ENCODE measurements at regions not wholly inside any gene's neighbourhood (a gene's known extent, or its start where the extent isn't known, plus 50 kb on each side); places are given as distances from the start of the nearest gene placed in this dataset.
A peak's percentile ranks its signal among the peaks of the same experiment; 100 is the strongest.

GRCh38 chr4:126731062-126731461 lies 901.7 kb upstream of the INTU start:
- Mint-ChIP-seq H3K4me3 (no peak overlapping the region), H3K27me3 (no peaks in the 10 kb centered on the region), H3K4me1 (no peaks in the 10 kb centered on the region), H3K27ac (no peak overlapping the region), H3K36me3 (no peaks in the 10 kb centered on the region), H3K9me3 (peaks cover 0 to 21% (median 4%) of the 10 kb centered on the region in 5 donors)
- POLR2A ChIA-PET = no interaction called here
- Histone ChIP-seq H3K4me1 (ENCODE audit: insufficient read depth, low read length) (no peaks in the 10 kb centered on the region), H3K36me3 (ENCODE audit: insufficient read depth, low read length) (no peaks in the 10 kb centered on the region), H3K27ac (ENCODE audit: low read depth, low read length) (peak overlapping the region; percentile 9), H3K9me3 (ENCODE audit: low read length) (no peaks in the 10 kb centered on the region), H3K4me3 (ENCODE audit: low read length) (no peak overlapping the region), H3K27me3 (ENCODE audit: insufficient read depth, low read length, poor library complexity, severe bottlenecking) (no peaks in the 10 kb centered on the region)
- DNase-seq = no peak
- CTCF ChIA-PET = no interaction called here

GRCh38 chr4:126733301-126733700 lies 899.5 kb upstream of the INTU start:
- Mint-ChIP-seq H3K27me3 (no peaks in the 10 kb centered on the region), H3K4me3 (no peak overlapping the region), H3K9me3 (peaks cover 0 to 18% (median 0%) of the 10 kb centered on the region in 5 donors), H3K36me3 (no peaks in the 10 kb centered on the region), H3K27ac (no peak overlapping the region), H3K4me1 (no peaks in the 10 kb centered on the region)
- H3K9me3 ChIP-seq (ENCODE audit: low read length) = no peaks in the 10 kb centered on the region
- ChIA-PET POLR2A (no interaction called here), CTCF (no interaction called here)
- no peak overlapping the region for H3K4me3 ChIP-seq (ENCODE audit: low read length)
- no peak for DNase-seq
- no peaks in the 10 kb centered on the region for H3K27me3 ChIP-seq (ENCODE audit: insufficient read depth, low read length, poor library complexity, severe bottlenecking)
- H3K36me3 ChIP-seq (ENCODE audit: insufficient read depth, low read length) = no peaks in the 10 kb centered on the region
- H3K4me1 ChIP-seq (ENCODE audit: insufficient read depth, low read length) = no peaks in the 10 kb centered on the region
- peak overlapping the region; percentile 28 for H3K27ac ChIP-seq (ENCODE audit: low read depth, low read length)

DNA sequence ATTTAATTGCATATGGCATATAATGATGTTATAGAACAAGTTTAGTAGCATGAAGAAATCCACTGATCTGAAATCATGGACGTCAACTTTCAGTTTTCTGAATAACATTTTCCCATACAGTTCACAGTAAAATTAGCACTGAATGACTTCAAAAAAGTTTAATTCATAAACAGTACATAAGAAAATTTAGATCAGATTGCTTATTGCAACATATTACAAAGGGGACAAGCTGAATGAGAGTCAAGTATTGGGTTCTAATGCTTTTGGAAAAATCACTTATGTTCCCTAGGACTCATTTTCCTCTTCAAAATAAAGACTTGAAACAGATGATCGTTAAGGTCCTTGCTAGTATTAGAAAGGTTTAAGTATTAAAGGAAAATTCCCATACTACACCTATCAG lies 898.3 kb upstream of the INTU start:
- POLR2A ChIA-PET = no interaction called here
- Mint-ChIP-seq H3K36me3 (no peaks in the 10 kb centered on the region), H3K4me3 (no peak overlapping the region), H3K4me1 (no peaks in the 10 kb centered on the region), H3K27me3 (no peaks in the 10 kb centered on the region), H3K9me3 (peaks cover 1 to 26% (median 3%) of the 10 kb centered on the region in 5 donors), H3K27ac (no peak overlapping the region)
- no peak overlapping the region for H3K4me3 ChIP-seq (ENCODE audit: low read length)
- H3K9me3 ChIP-seq (ENCODE audit: low read length) = no peaks in the 10 kb centered on the region
- H3K27ac ChIP-seq (ENCODE audit: low read depth, low read length) = no peak overlapping the region
- H3K36me3 ChIP-seq (ENCODE audit: insufficient read depth, low read length) = no peaks in the 10 kb centered on the region
- DNase-seq = no peak
- H3K4me1 ChIP-seq (ENCODE audit: insufficient read depth, low read length) = no peaks in the 10 kb centered on the region
- CTCF ChIA-PET = no interaction called here
- no peaks in the 10 kb centered on the region for H3K27me3 ChIP-seq (ENCODE audit: insufficient read depth, low read length, poor library complexity, severe bottlenecking)

DNA sequence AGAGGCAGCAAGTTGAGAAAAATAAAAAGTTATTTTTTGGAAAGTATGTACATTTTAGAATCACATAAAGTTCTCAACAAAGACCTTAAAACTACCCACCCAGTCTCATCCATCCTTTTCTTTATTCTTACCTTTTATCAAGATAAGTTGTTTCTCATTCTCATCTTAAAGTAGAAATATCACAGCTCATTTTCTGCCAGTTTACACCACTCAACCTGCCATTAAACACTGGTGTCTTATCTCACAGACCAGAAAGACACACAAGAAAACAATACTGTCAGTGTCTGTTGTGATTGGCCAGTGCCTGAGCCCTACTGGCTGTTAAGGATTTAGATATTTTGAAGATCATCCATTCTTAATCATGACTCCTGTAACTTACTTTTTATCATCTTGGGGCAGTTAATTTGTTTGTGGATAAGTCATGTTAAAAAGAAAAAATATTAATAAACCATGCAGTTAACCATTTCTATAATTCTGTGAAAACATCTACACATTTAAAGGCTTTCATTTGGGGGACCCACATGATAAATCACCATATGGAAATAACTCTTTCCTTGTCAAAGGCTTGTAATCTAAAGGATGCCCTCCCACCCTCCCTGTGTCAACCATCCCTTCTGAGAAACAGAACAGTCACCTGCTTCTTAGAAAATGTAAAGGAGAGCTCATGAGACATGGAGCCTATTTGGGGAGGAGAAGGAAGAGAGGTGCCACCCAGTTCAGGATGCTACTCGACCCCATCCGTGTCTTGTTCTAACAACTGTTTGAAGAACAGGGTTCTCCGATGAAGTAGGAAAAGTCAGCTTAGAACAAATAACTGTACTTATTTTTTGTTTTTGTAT lies 897.2 kb upstream of the INTU start:
- ChIA-PET CTCF (no interaction called here), POLR2A (no interaction called here)
- no peak overlapping the region for H3K4me3 ChIP-seq (ENCODE audit: low read length)
- no peaks in the 10 kb centered on the region for H3K27me3 Mint-ChIP-seq
- H3K9me3 ChIP-seq (ENCODE audit: low read length) = no peaks in the 10 kb centered on the region
- no peak overlapping the region for H3K27ac Mint-ChIP-seq
- H3K27me3 ChIP-seq (ENCODE audit: insufficient read depth, low read length, poor library complexity, severe bottlenecking) = no peaks in the 10 kb centered on the region
- no peaks in the 10 kb centered on the region for H3K36me3 ChIP-seq (ENCODE audit: insufficient read depth, low read length)
- H3K4me3 Mint-ChIP-seq = no peak overlapping the region
- no peak for DNase-seq
- no peaks in the 10 kb centered on the region for H3K4me1 ChIP-seq (ENCODE audit: insufficient read depth, low read length)
- H3K36me3 Mint-ChIP-seq = no peaks in the 10 kb centered on the region
- H3K4me1 Mint-ChIP-seq = no peaks in the 10 kb centered on the region
- H3K9me3 Mint-ChIP-seq = peaks cover 1 to 29% (median 5%) of the 10 kb centered on the region in 5 donors
- peak overlapping the region; percentile 24 for H3K27ac ChIP-seq (ENCODE audit: low read depth, low read length)

DNA sequence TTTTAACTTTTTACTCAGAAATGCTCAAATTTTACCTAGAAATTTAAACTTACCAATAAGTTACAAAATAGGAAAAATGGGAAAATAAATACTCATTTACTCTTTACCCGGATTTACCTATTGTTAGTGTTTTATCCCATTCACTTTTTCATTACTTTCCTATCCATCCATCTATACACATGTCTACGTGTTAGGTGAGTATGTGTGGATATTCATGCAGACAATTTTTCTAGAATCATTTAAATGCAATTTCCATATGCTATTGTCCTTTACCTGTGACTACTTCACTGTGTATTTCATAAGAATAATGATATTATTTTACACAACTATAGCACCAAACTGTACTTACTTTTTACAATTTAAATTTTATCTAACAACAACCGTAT lies 896.6 kb upstream of the INTU start:
- Mint-ChIP-seq H3K9me3 (peaks cover 3 to 26% (median 5%) of the 10 kb centered on the region in 5 donors), H3K4me3 (no peak overlapping the region), H3K27ac (no peak overlapping the region), H3K36me3 (no peaks in the 10 kb centered on the region), H3K4me1 (no peaks in the 10 kb centered on the region), H3K27me3 (no peaks in the 10 kb centered on the region)
- no peak overlapping the region for H3K4me3 ChIP-seq (ENCODE audit: low read length)
- H3K9me3 ChIP-seq (ENCODE audit: low read length) = no peaks in the 10 kb centered on the region
- H3K36me3 ChIP-seq (ENCODE audit: insufficient read depth, low read length) = no peaks in the 10 kb centered on the region
- H3K27ac ChIP-seq (ENCODE audit: low read depth, low read length) = no peak overlapping the region
- no peaks in the 10 kb centered on the region for H3K4me1 ChIP-seq (ENCODE audit: insufficient read depth, low read length)
- CTCF ChIA-PET = no interaction called here
- H3K27me3 ChIP-seq (ENCODE audit: insufficient read depth, low read length, poor library complexity, severe bottlenecking) = no peaks in the 10 kb centered on the region
- POLR2A ChIA-PET = no interaction called here
- no peak for DNase-seq

GRCh38 chr4:126737899-126738526 lies 894.7 kb upstream of the INTU start:
- Mint-ChIP-seq H3K4me3 (no peak overlapping the region), H3K9me3 (peaks cover 4 to 29% (median 6%) of the 10 kb centered on the region in 5 donors), H3K27me3 (no peaks in the 10 kb centered on the region), H3K27ac (no peak overlapping the region), H3K4me1 (no peaks in the 10 kb centered on the region), H3K36me3 (no peaks in the 10 kb centered on the region)
- POLR2A ChIA-PET = no interaction called here
- DNase-seq = no peak
- no peaks in the 10 kb centered on the region for H3K9me3 ChIP-seq (ENCODE audit: low read length)
- H3K4me3 ChIP-seq (ENCODE audit: low read length) = no peak overlapping the region
- CTCF ChIA-PET = no interaction called here
- H3K4me1 ChIP-seq (ENCODE audit: insufficient read depth, low read length) = no peaks in the 10 kb centered on the region
- no peaks in the 10 kb centered on the region for H3K36me3 ChIP-seq (ENCODE audit: insufficient read depth, low read length)
- peak overlapping the region; percentile 12 for H3K27ac ChIP-seq (ENCODE audit: low read depth, low read length)
- no peaks in the 10 kb centered on the region for H3K27me3 ChIP-seq (ENCODE audit: insufficient read depth, low read length, poor library complexity, severe bottlenecking)

DNA sequence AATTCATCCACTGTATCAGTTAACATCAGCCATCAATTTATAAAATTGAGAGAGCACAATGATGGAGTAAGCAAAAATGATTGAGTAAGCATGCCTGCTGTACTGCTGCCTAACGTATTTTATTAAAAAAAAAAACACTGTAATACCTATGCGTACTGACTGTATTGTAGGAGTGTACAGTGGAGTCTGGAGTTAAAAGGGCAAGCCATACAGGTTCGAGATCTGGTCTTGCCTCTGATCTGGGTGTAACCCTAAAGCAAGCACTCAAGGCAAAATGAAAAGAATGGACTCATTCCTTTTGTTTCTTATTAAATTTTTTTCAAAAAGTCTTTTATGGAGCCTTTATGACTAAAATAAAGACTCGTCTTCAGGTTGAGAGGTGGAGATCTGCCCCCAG lies 894.2 kb upstream of the INTU start:
- Histone ChIP-seq H3K4me1 (ENCODE audit: insufficient read depth, low read length) (no peaks in the 10 kb centered on the region), H3K36me3 (ENCODE audit: insufficient read depth, low read length) (no peaks in the 10 kb centered on the region), H3K4me3 (ENCODE audit: low read length) (no peak overlapping the region), H3K9me3 (ENCODE audit: low read length) (no peaks in the 10 kb centered on the region), H3K27me3 (ENCODE audit: insufficient read depth, low read length, poor library complexity, severe bottlenecking) (no peaks in the 10 kb centered on the region), H3K27ac (ENCODE audit: low read depth, low read length) (no peak overlapping the region)
- Mint-ChIP-seq H3K27ac (no peak overlapping the region), H3K36me3 (no peaks in the 10 kb centered on the region), H3K27me3 (no peaks in the 10 kb centered on the region), H3K4me1 (no peaks in the 10 kb centered on the region), H3K4me3 (no peak overlapping the region), H3K9me3 (peaks cover 4 to 27% (median 6%) of the 10 kb centered on the region in 5 donors)
- CTCF ChIA-PET = no interaction called here
- no peak for DNase-seq
- POLR2A ChIA-PET = no interaction called here

- CTCF ChIA-PET = no interaction called here
- DNase-seq = no peak
- Histone ChIP-seq H3K4me3 (ENCODE audit: low read length) (no peak overlapping the region), H3K27ac (ENCODE audit: low read depth, low read length) (no peak overlapping the region), H3K9me3 (ENCODE audit: low read length) (no peaks in the 10 kb centered on the region), H3K36me3 (ENCODE audit: insufficient read depth, low read length) (no peaks in the 10 kb centered on the region), H3K27me3 (ENCODE audit: insufficient read depth, low read length, poor library complexity, severe bottlenecking) (no peaks in the 10 kb centered on the region), H3K4me1 (ENCODE audit: insufficient read depth, low read length) (no peaks in the 10 kb centered on the region)
- no peak overlapping the region for H3K4me3 Mint-ChIP-seq
- no peaks in the 10 kb centered on the region for H3K4me1 Mint-ChIP-seq
- POLR2A ChIA-PET = no interaction called here
- peaks cover 4 to 23% (median 6%) of the 10 kb centered on the region in 5 donors for H3K9me3 Mint-ChIP-seq
- H3K27me3 Mint-ChIP-seq = no peaks in the 10 kb centered on the region
- H3K36me3 Mint-ChIP-seq = no peaks in the 10 kb centered on the region
- H3K27ac Mint-ChIP-seq = no peak overlapping the region
Observed at GRCh38 chr4:126738926-126739325, 893.8 kb upstream of the INTU start.
